PC-3 (cell line): ENCODE measurements at regions not wholly inside any gene's neighbourhood (a gene's known extent, or its start where the extent isn't known, plus 50 kb on each side); places are given as distances from the start of the nearest gene placed in this dataset.

Source experiments
- CTCF ChIP-seq: fragments of 300-600 bp; sonication (generic); conservative IDR thresholded peaks from 2 replicates; pipeline ENCODE4 v1.5.1; 2017; ENCODE audit warnings: antibody characterized with exemption, low read depth, mild to moderate bottlenecking, low read length
- EZH2 ChIP-seq: fragments of 300-600 bp; sonication (generic); IDR thresholded peaks from one replicate; pipeline ENCODE4 v1.6.1; 2017; ENCODE audit warnings: antibody characterized with exemption, mild to moderate bottlenecking, low read length; ENCODE audit not compliant: unreplicated experiment
- EZH2phosphoT487 ChIP-seq: fragments of 300-600 bp; sonication (generic); IDR thresholded peaks from 2 replicates; pipeline ENCODE4 v1.6.1; 2018; ENCODE audit warnings: mild to moderate bottlenecking, antibody characterized with exemption, low read length, borderline replicate concordance

GRCh38 chr4:4606321-4606720, 64.5 kb upstream of the STX18 start:
- TF ChIP-seq CTCF: no peak
- no peak for TF ChIP-seq EZH2phosphoT487
- no peak for TF ChIP-seq EZH2
